BJ (cell line): ENCODE measurements at regions not wholly inside any gene's neighbourhood (a gene's known extent, or its start where the extent isn't known, plus 50 kb on each side); places are given as distances from the start of the nearest gene placed in this dataset.
A peak's percentile ranks its signal among the peaks of the same experiment; 100 is the strongest.

Experiments used
- CTCF ChIA-PET: fragments of 350-600 bp; formaldehyde crosslinking; extraction: SDS; loops from one replicate; lab custom pipeline; 2021; ENCODE audit warnings: antibody characterized with exemption, inconsistent platforms; lab: Yijun Ruan, JAX
- POLR2A ChIA-PET: fragments of 300-600 bp; sonication (Branson Sonifier 250); formaldehyde crosslinking; extraction: SDS; loops from one replicate; lab custom pipeline; 2021; ENCODE audit warnings: antibody characterized with exemption; lab: Charles Lee
- DNase-seq: peaks from one replicate; pipeline ENCODE4 v3.0.0-alpha.2; 2011; ENCODE audit warnings: low read depth
- H3K27me3 ChIP-seq: 2 replicates; pipeline ENCODE4 v1.6.0; 2011; ENCODE audit warnings: low read length; ENCODE audit not compliant: control insufficient read depth, insufficient read depth
- H3K36me3 ChIP-seq: 2 replicates; pipeline ENCODE4 v1.5.1; 2011; ENCODE audit warnings: low read length; ENCODE audit not compliant: control insufficient read depth, insufficient read depth
- H3K4me3 ChIP-seq: 2 replicates; pipeline ENCODE4 v1.5.1; 2011; ENCODE audit warnings: low read depth, mild to moderate bottlenecking, control low read depth, low read length
- TF ChIP-seq, protein P1 (sequence below): IDR thresholded peaks from 2 replicates; pipeline ENCODE4 v1.5.1; 2011; ENCODE audit warnings: low read depth, mild to moderate bottlenecking, control low read depth, inconsistent platforms, low read length, moderate library complexity; ENCODE audit not compliant: insufficient read depth

GRCh38 chr13:109602356-109602755 lies 184.0 kb downstream of the IRS2 start:
- POLR2A ChIA-PET = no interaction called here
- Histone ChIP-seq H3K4me3 (no peak overlapping the region), H3K27me3 (no peaks in the 10 kb centered on the region), H3K36me3 (no peaks in the 10 kb centered on the region)
- TF ChIP-seq, protein P1, sequence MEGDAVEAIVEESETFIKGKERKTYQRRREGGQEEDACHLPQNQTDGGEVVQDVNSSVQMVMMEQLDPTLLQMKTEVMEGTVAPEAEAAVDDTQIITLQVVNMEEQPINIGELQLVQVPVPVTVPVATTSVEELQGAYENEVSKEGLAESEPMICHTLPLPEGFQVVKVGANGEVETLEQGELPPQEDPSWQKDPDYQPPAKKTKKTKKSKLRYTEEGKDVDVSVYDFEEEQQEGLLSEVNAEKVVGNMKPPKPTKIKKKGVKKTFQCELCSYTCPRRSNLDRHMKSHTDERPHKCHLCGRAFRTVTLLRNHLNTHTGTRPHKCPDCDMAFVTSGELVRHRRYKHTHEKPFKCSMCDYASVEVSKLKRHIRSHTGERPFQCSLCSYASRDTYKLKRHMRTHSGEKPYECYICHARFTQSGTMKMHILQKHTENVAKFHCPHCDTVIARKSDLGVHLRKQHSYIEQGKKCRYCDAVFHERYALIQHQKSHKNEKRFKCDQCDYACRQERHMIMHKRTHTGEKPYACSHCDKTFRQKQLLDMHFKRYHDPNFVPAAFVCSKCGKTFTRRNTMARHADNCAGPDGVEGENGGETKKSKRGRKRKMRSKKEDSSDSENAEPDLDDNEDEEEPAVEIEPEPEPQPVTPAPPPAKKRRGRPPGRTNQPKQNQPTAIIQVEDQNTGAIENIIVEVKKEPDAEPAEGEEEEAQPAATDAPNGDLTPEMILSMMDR = no peak
- no peak for DNase-seq
- CTCF ChIA-PET = interaction anchor here (0.6 kb wide), 1 partner anchor 225 kb away, joined by 3 read pairs; no protein-coding TSS in a partner anchor

- Histone ChIP-seq H3K36me3 (no peaks in the 10 kb centered on the region), H3K27me3 (no peaks in the 10 kb centered on the region), H3K4me3 (no peak overlapping the region)
- TF ChIP-seq, protein P1 = no peak
- ChIA-PET POLR2A (no interaction called here), CTCF (interaction anchor here (0.6 kb wide), 1 partner anchor 148 kb away, joined by 3 read pairs; no protein-coding TSS in a partner anchor)
- DNase-seq = no peak
Measured at GRCh38 chr13:109599901-109600657, 186.3 kb downstream of the IRS2 start.

DNA sequence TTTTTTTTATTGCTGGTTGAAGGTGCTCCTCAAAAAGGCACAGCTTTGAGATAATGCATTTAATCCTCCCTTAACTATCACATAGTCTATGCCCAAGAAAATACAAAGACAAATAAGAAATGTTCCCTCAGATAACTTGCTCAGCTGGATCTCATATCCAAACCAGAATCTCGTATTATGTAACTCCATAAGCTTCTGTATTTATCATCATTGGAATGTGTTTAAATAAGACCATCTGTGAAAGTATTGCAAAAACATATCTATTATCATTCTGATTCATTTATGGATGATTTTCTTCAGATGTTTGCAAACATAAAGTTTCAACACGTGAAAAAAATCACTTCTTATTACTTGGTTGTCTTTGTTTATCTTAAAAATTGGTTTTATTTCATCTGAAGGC lies 190.9 kb downstream of the IRS2 start:
- no peaks in the 10 kb centered on the region for H3K36me3 ChIP-seq
- peak; percentile 22 for DNase-seq
- TF ChIP-seq, protein P1 = no peak
- no peak overlapping the region for H3K4me3 ChIP-seq
- no peaks in the 10 kb centered on the region for H3K27me3 ChIP-seq
- POLR2A ChIA-PET = no interaction called here
- CTCF ChIA-PET = no interaction called here

- Histone ChIP-seq H3K4me3 (no peak overlapping the region), H3K36me3 (no peaks in the 10 kb centered on the region), H3K27me3 (no peaks in the 10 kb centered on the region; the same call in 1 of the 2 replicates)
- CTCF ChIA-PET = no interaction called here
- DNase-seq = no peak
- TF ChIP-seq, protein P1 = no peak
- POLR2A ChIA-PET = no interaction called here
Measured at GRCh38 chr13:109593230-109593629, 193.2 kb downstream of the IRS2 start.

GRCh38 chr13:109592770-109593169 lies 193.6 kb downstream of the IRS2 start:
- Histone ChIP-seq H3K27me3 (no peaks in the 10 kb centered on the region; the same call in 1 of the 2 replicates), H3K4me3 (no peak overlapping the region), H3K36me3 (no peaks in the 10 kb centered on the region)
- no peak for DNase-seq
- TF ChIP-seq, protein P1 = no peak
- ChIA-PET POLR2A (no interaction called here), CTCF (no interaction called here)
